OCI-LY7 (cell line): ENCODE measurements at regions not wholly inside any gene's neighbourhood (a gene's known extent, or its start where the extent isn't known, plus 50 kb on each side); places are given as distances from the start of the nearest gene placed in this dataset.

Experiments
- CTCF ChIP-seq: fragments of 200-600 bp; sonication (generic); conservative IDR thresholded peaks from 2 replicates; pipeline ENCODE4 v1.5.1; 2014; ENCODE audit warnings: mild to moderate bottlenecking, antibody characterized with exemption, low read length, moderate library complexity, mixed read lengths
- EZH2phosphoT487 ChIP-seq: fragments of 200-600 bp; sonication (generic); IDR thresholded peaks from 2 replicates; pipeline ENCODE4 v1.6.1; 2018; ENCODE audit warnings: low read depth, borderline replicate concordance, mild to moderate bottlenecking, mixed run types, antibody characterized with exemption, low read length, moderate library complexity, mixed read lengths

- TF ChIP-seq CTCF, result no peak
- TF ChIP-seq EZH2phosphoT487, result no peak
These were observed 101.7 kb upstream of the ITGA1 start for GRCh38 chr5:52685971-52686370.
